ENCODE measurements at regions not wholly inside any gene's neighbourhood (a gene's known extent, or its start where the extent isn't known, plus 50 kb on each side); places are given as distances from the start of the nearest gene placed in this dataset.
"Not testable (repeated sequence)": the region's sequence is repeated elsewhere in the genome, so short reads cannot be mapped to it uniquely, and the experiment has no call there.

DNA sequence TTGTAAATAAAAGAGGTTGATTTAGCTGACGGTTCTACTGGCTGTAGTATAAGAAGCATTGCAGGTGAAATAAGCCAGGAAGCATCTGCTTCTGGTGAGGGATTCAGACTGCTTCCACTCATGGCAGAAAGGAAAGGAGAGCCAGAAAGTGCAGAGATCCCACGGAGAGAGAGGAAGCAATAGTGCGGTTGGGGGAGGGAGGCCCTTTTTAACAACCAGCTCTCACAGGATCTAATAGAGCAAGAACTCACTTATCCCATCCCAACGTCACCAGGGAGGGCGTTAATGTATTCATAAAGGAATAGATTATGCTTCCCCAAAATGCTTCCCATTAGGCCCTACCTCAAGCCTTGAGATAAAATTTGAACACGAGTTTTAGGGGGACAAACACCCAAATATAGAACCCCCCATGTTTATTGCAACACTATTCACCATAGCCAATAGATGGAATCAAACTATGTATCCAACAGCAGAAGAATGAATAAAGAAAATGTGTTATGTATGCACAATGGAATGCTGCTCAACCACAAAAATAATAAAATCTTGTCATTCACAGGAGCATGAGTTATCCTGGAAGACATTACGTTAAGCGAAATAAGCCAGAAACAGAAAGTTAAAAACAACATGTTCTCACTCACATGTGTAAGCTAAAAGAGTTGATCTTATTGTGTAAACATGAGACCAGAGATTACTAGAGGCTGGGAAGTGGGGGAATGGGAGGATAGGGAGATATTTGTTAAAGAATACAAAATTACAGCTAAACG, 908.3 kb upstream of the ANO3 start:
- peaks cover 7% of the 10 kb centered on the region for H3K4me1 ChIP-seq (ENCODE audit: control insufficient read depth, insufficient read depth, low read length)
- H3K4me3 ChIP-seq (ENCODE audit: low read depth, low read length) = no peak overlapping the region
- H3K9ac ChIP-seq (ENCODE audit: low read length) = no peak overlapping the region
- H3K27me3 ChIP-seq (ENCODE audit: control insufficient read depth, insufficient read depth, low read length) = no peaks in the 10 kb centered on the region
- H3K9me3 ChIP-seq (ENCODE audit: control insufficient read depth, insufficient read depth, low read depth, low read length) = no peaks in the 10 kb centered on the region
- no peak overlapping the region for H3K27ac ChIP-seq (ENCODE audit: low read depth, low read length)
- H3K36me3 ChIP-seq (ENCODE audit: control insufficient read depth, insufficient read depth, low read length) = no peaks in the 10 kb centered on the region

DNA sequence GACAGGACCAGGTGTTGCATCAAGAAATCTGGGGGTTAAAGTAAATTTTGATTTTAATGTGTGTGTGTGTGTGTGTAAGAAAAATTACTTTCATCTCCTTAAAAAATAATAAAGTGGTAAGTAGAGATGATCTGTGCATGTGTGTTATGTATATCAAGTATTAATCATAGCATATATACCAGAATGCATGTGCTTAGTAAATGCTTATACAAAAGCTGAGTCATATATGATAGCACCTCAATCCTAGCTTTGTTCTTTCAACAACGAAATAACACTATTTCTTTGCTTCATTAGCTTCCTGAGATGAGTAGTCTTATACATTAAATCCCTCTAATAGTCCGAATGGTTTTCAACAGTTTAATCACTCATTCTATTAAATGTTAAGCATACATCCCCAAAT, 899.6 kb upstream of the ANO3 start:
- Histone ChIP-seq H3K27ac (ENCODE audit: low read depth, low read length) (no peak overlapping the region), H3K9me3 (ENCODE audit: control insufficient read depth, insufficient read depth, low read depth, low read length) (no peaks in the 10 kb centered on the region), H3K27me3 (ENCODE audit: control insufficient read depth, insufficient read depth, low read length) (no peaks in the 10 kb centered on the region), H3K4me3 (ENCODE audit: low read depth, low read length) (no peak overlapping the region), H3K4me1 (ENCODE audit: control insufficient read depth, insufficient read depth, low read length) (no peaks in the 10 kb centered on the region), H3K36me3 (ENCODE audit: control insufficient read depth, insufficient read depth, low read length) (no peaks in the 10 kb centered on the region), H3K9ac (ENCODE audit: low read length) (no peak overlapping the region)

DNA sequence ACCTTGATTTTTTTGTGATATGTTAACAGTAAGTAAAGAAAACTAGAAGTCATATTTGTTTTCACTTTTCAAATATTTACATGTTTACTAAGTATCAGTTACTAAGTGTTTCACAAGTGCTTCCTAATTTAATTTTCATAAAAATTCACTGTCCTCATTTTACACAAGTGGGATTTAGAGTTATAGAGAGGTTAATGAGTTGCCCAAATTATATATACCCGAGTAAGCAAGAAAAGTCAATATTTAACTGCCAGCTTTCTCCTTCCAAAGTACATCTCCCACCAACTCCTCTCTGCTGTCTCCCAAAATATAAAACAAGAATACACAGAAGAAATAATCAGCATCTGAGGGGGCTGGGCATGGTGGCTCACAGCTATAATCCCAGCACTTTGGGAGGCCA, 896.7 kb upstream of the ANO3 start:
- no peak overlapping the region for H3K27ac ChIP-seq (ENCODE audit: low read depth, low read length)
- H3K9ac ChIP-seq (ENCODE audit: low read length) = no peak overlapping the region
- no peaks in the 10 kb centered on the region for H3K27me3 ChIP-seq (ENCODE audit: control insufficient read depth, insufficient read depth, low read length)
- H3K4me1 ChIP-seq (ENCODE audit: control insufficient read depth, insufficient read depth, low read length) = no peaks in the 10 kb centered on the region
- H3K36me3 ChIP-seq (ENCODE audit: control insufficient read depth, insufficient read depth, low read length) = no peaks in the 10 kb centered on the region
- H3K4me3 ChIP-seq (ENCODE audit: low read depth, low read length) = no peak overlapping the region
- no peaks in the 10 kb centered on the region for H3K9me3 ChIP-seq (ENCODE audit: control insufficient read depth, insufficient read depth, low read depth, low read length)

GRCh38 chr11:25436326-25436725, 895.6 kb upstream of the ANO3 start:
- no peaks in the 10 kb centered on the region for H3K27me3 ChIP-seq (ENCODE audit: control insufficient read depth, insufficient read depth, low read length)
- H3K9ac ChIP-seq (ENCODE audit: low read length) = no peak overlapping the region
- H3K27ac ChIP-seq (ENCODE audit: low read depth, low read length) = no peak overlapping the region
- no peaks in the 10 kb centered on the region for H3K4me1 ChIP-seq (ENCODE audit: control insufficient read depth, insufficient read depth, low read length)
- H3K36me3 ChIP-seq (ENCODE audit: control insufficient read depth, insufficient read depth, low read length) = no peaks in the 10 kb centered on the region
- no peak overlapping the region for H3K4me3 ChIP-seq (ENCODE audit: low read depth, low read length)
- H3K9me3 ChIP-seq (ENCODE audit: control insufficient read depth, insufficient read depth, low read depth, low read length) = no peaks in the 10 kb centered on the region

DNA sequence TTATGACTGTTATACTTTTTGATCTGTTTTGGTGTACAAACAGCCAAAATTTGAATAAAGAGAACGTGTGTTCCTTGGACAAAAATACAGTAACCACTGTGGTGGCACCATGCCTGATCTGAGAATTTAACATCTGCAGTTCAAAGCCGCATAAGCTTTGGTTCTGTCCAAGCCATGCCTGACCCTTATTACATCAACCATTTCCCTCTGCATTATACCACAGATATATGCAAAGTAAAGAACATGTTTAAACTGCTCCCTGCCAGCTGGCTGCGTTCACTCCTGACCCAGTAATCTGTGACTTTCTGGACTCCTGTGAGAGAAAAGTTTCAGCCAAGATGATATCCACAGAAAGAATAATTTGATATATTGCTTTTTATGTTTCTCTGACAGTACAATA, 890.5 kb upstream of the ANO3 start:
- Histone ChIP-seq H3K27ac (ENCODE audit: low read depth, low read length) (no peak overlapping the region), H3K27me3 (ENCODE audit: control insufficient read depth, insufficient read depth, low read length) (no peaks in the 10 kb centered on the region), H3K4me1 (ENCODE audit: control insufficient read depth, insufficient read depth, low read length) (no peaks in the 10 kb centered on the region), H3K36me3 (ENCODE audit: control insufficient read depth, insufficient read depth, low read length) (no peaks in the 10 kb centered on the region), H3K9me3 (ENCODE audit: control insufficient read depth, insufficient read depth, low read depth, low read length) (no peaks in the 10 kb centered on the region), H3K4me3 (ENCODE audit: low read depth, low read length) (no peak overlapping the region), H3K9ac (ENCODE audit: low read length) (no peak overlapping the region)

DNA sequence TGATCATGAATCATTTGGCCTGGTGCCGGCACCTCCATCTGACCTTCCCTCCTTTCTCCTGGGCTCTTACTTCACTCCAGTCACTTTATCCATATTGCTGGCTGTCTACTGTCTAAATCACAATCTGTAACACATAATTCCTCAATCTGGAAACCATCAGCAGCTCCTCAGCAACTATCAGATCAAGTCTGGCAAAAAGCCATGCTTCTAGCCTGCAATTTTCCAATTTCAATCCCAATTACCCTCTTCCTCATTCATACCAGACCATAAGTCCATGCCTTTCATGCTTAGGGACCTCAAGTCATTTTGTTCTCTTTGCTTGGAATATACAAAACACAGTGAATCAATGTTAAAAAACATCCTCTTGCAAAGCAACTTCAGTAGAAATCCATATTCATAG, 882.8 kb upstream of the ANO3 start:
- Histone ChIP-seq H3K9me3 (ENCODE audit: control insufficient read depth, insufficient read depth, low read depth, low read length) (no peaks in the 10 kb centered on the region), H3K36me3 (ENCODE audit: control insufficient read depth, insufficient read depth, low read length) (no peaks in the 10 kb centered on the region), H3K4me3 (ENCODE audit: low read depth, low read length) (no peak overlapping the region), H3K9ac (ENCODE audit: low read length) (no peak overlapping the region), H3K27ac (ENCODE audit: low read depth, low read length) (no peak overlapping the region), H3K4me1 (ENCODE audit: control insufficient read depth, insufficient read depth, low read length) (no peaks in the 10 kb centered on the region), H3K27me3 (ENCODE audit: control insufficient read depth, insufficient read depth, low read length) (no peaks in the 10 kb centered on the region)

- Histone ChIP-seq H3K27ac (ENCODE audit: low read depth, low read length) (no peak overlapping the region), H3K27me3 (ENCODE audit: control insufficient read depth, insufficient read depth, low read length) (no peaks in the 10 kb centered on the region), H3K36me3 (ENCODE audit: control insufficient read depth, insufficient read depth, low read length) (no peaks in the 10 kb centered on the region), H3K9me3 (ENCODE audit: control insufficient read depth, insufficient read depth, low read depth, low read length) (no peaks in the 10 kb centered on the region), H3K9ac (ENCODE audit: low read length) (no peak overlapping the region), H3K4me3 (ENCODE audit: low read depth, low read length) (no peak overlapping the region), H3K4me1 (ENCODE audit: control insufficient read depth, insufficient read depth, low read length) (no peaks in the 10 kb centered on the region)
These were observed 878.5 kb upstream of the ANO3 start for GRCh38 chr11:25453471-25453870.

- H3K4me3 ChIP-seq (ENCODE audit: low read depth, low read length) = no peak overlapping the region
- no peaks in the 10 kb centered on the region for H3K4me1 ChIP-seq (ENCODE audit: control insufficient read depth, insufficient read depth, low read length)
- H3K9me3 ChIP-seq (ENCODE audit: control insufficient read depth, insufficient read depth, low read depth, low read length) = no peaks in the 10 kb centered on the region
- H3K36me3 ChIP-seq (ENCODE audit: control insufficient read depth, insufficient read depth, low read length) = no peaks in the 10 kb centered on the region
- H3K9ac ChIP-seq (ENCODE audit: low read length) = no peak overlapping the region
- no peaks in the 10 kb centered on the region for H3K27me3 ChIP-seq (ENCODE audit: control insufficient read depth, insufficient read depth, low read length)
- H3K27ac ChIP-seq (ENCODE audit: low read depth, low read length) = no peak overlapping the region
These were observed 875.7 kb upstream of the ANO3 start for GRCh38 chr11:25456211-25456610.

DNA sequence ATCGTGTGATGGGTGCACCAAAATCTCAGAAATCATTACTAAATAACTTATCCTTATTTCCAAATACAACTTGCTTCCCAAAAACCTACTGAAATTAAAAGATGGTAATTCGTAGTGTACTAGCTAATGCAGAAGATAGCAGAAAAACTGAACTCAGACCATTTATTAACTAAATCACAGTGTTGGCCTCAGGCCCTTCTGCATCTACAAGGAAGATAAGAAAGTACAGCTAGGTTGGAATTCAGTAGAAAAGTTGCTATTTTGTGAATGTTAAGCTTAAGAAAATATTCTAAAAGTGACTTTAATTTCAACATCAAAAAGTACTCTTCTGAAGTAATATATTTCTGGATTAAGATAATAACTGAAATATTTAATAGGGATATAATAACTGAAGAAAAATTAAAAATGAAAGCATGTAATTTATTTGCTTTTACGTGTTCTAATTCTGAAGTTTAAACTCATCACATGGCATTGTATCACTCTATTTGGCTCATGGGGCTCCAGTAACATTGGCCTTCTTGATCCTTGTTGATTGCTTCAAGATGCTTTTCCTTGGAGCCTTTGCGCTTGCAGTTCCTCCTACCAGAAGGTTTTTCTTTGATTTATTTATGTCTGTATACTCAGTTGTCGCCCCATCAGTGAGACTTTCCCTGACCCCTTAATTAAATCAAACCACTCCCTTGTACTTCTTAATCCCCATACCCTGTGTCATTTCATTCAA, 847.9 kb upstream of the ANO3 start:
- no peaks in the 10 kb centered on the region for H3K9me3 ChIP-seq (ENCODE audit: control insufficient read depth, insufficient read depth, low read depth, low read length)
- no peak overlapping the region for H3K4me3 ChIP-seq (ENCODE audit: low read depth, low read length)
- H3K27ac ChIP-seq (ENCODE audit: low read depth, low read length) = no peak overlapping the region
- no peaks in the 10 kb centered on the region for H3K36me3 ChIP-seq (ENCODE audit: control insufficient read depth, insufficient read depth, low read length)
- H3K4me1 ChIP-seq (ENCODE audit: control insufficient read depth, insufficient read depth, low read length) = peaks cover 7% of the 10 kb centered on the region; the same call in 1 of the 2 replicates
- no peak overlapping the region for H3K9ac ChIP-seq (ENCODE audit: low read length)
- H3K27me3 ChIP-seq (ENCODE audit: control insufficient read depth, insufficient read depth, low read length) = no peaks in the 10 kb centered on the region

DNA sequence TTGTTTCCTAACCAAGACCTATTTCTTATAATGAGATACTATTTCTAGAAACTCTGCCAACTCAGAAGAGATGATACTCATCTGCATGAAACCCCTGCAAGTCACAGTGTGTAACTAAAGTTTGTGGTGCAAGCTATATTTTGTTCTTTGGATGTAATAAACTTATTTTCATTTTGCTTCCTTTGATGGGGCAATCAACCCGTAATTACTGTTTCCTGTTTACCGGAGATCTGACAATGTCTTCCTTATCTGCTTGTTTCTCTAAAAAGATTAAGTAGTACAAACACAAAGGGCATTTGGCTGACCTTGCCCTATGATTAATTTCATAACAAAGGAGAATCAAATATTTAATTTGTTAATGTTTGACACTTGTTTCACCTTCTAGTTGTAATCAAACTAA, 846.6 kb upstream of the ANO3 start:
- H3K9me3 ChIP-seq (ENCODE audit: control insufficient read depth, insufficient read depth, low read depth, low read length) = no peaks in the 10 kb centered on the region
- no peak overlapping the region for H3K4me3 ChIP-seq (ENCODE audit: low read depth, low read length)
- no peaks in the 10 kb centered on the region for H3K36me3 ChIP-seq (ENCODE audit: control insufficient read depth, insufficient read depth, low read length)
- peak overlapping the region; percentile 46; the same call in 1 of the 2 replicates for H3K27ac ChIP-seq (ENCODE audit: low read depth, low read length)
- H3K9ac ChIP-seq (ENCODE audit: low read length) = no peak overlapping the region
- peaks cover 7% of the 10 kb centered on the region; the same call in 1 of the 2 replicates for H3K4me1 ChIP-seq (ENCODE audit: control insufficient read depth, insufficient read depth, low read length)
- no peaks in the 10 kb centered on the region for H3K27me3 ChIP-seq (ENCODE audit: control insufficient read depth, insufficient read depth, low read length)

DNA sequence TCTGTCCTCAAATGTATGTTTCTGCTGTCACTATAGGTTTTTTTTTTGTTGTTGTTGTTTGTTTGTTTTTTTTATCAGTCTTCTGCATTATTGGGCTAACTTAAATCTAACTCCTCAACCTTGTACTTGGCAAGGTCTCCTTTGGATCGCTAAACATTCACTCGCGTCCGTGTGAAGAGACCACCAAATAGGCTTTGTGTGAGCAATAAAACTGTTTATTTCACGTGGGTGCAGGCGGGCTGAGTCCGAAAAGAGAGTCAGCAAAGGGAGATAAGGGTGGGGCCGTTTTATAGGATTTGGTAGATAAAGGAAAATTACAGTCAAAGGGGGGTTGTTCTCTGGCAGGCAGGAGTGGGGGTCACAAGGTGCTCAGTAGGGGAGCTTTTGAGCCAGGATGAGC, 845.6 kb upstream of the ANO3 start:
- H3K27ac ChIP-seq (ENCODE audit: low read depth, low read length) = peak overlapping the region; percentile 46; the same call in 1 of the 2 replicates
- H3K9me3 ChIP-seq (ENCODE audit: control insufficient read depth, insufficient read depth, low read depth, low read length); H3K4me1 ChIP-seq (ENCODE audit: control insufficient read depth, insufficient read depth, low read length); H3K36me3 ChIP-seq (ENCODE audit: control insufficient read depth, insufficient read depth, low read length); H3K4me3 ChIP-seq (ENCODE audit: low read depth, low read length); H3K27me3 ChIP-seq (ENCODE audit: control insufficient read depth, insufficient read depth, low read length); H3K9ac ChIP-seq (ENCODE audit: low read length): not testable (repeated sequence)
